ENCODE measurements at regions not wholly inside any gene's neighbourhood (a gene's known extent, or its start where the extent isn't known, plus 50 kb on each side); places are given as distances from the start of the nearest gene placed in this dataset.

GRCh38 chr11:92625894-92626293 lies 343.6 kb upstream of the MTNR1B start:
- no peaks in the 10 kb centered on the region for H3K79me1 ChIP-seq (ENCODE audit: insufficient read depth, low read depth, low read length, poor library complexity, severe bottlenecking)
- H2BK5ac ChIP-seq (ENCODE audit: insufficient read length, low read length), result no peak overlapping the region
- H3K56ac ChIP-seq (ENCODE audit: insufficient read length, low read depth, low read length), result no peak overlapping the region
- Mint-ChIP-seq H3K36me3 (ENCODE audit: insufficient read depth in 1 of 3, low read depth in 3 of 3) (no peaks in the 10 kb centered on the region), H3K27me3 (ENCODE audit: low read depth) (no peaks in the 10 kb centered on the region), H3K4me3 (no peak overlapping the region), H3K4me1 (peaks cover 8 to 9% of the 10 kb centered on the region in 2 experiments), H3K27ac (no peak overlapping the region), H3K9me3 (no peaks in the 10 kb centered on the region)
- no peaks in the 10 kb centered on the region for H3K27me3 ChIP-seq (ENCODE audit: insufficient read depth, low read length)
- no peak overlapping the region for H4K5ac ChIP-seq (ENCODE audit: insufficient read length, low read depth, low read length)
- H2AK5ac ChIP-seq (ENCODE audit: insufficient read length, low read length), result no peak overlapping the region
- H3K79me2 ChIP-seq (ENCODE audit: insufficient read depth, low read length), result no peaks in the 10 kb centered on the region
- H3T11ph ChIP-seq (ENCODE audit: low read length), result no peak overlapping the region
- H3K4me2 ChIP-seq (ENCODE audit: insufficient read depth, insufficient read length, low read length), result no peak overlapping the region
- TF ChIP-seq CTCF (conservative IDR thresholded peaks at IDR 0.05), result no peak
- H3K27ac ChIP-seq (ENCODE audit: insufficient read length, low read depth, low read length), result no peak overlapping the region
- no peak overlapping the region for H2BK12ac ChIP-seq (ENCODE audit: insufficient read length, low read depth, low read length)
- no peak overlapping the region for H3K14ac ChIP-seq (ENCODE audit: insufficient read depth, low read length)
- H3K9me3 ChIP-seq (ENCODE audit: control insufficient read depth, low read depth, low read length), result no peaks in the 10 kb centered on the region
- no peak overlapping the region for H3K9ac ChIP-seq (ENCODE audit: extremely low read depth, insufficient read length, low read length)
- no peak overlapping the region for H2BK20ac ChIP-seq (ENCODE audit: low read depth, low read length, poor library complexity, severe bottlenecking)
- H4K91ac ChIP-seq (ENCODE audit: insufficient read length, low read depth, low read length), result no peak overlapping the region
- H4K8ac ChIP-seq (replicated peaks; ENCODE audit: insufficient read length, low read depth, low read length), result no peak overlapping the region
- H4K20me1 ChIP-seq (ENCODE audit: control insufficient read depth, insufficient read depth, insufficient read length), result no peaks in the 10 kb centered on the region
- no peak overlapping the region for H3K4ac ChIP-seq (ENCODE audit: low read depth, low read length)
- WGBS (ENCODE audit: extremely low coverage, insufficient read length, low lambda C conversion rate), result no CpG with 5 or more reads among the region's 1 CpG
- H3K23me2 ChIP-seq (ENCODE audit: insufficient read length, low read depth, low read length, poor library complexity, severe bottlenecking), result no peaks in the 10 kb centered on the region
- H3K23ac ChIP-seq (ENCODE audit: insufficient read length, low read depth, low read length), result no peak overlapping the region
- DNase-seq, result no peak
- H2AFZ ChIP-seq (ENCODE audit: low read length), result no peak overlapping the region
- H3K18ac ChIP-seq (ENCODE audit: insufficient read length, low read depth, low read length), result no peak overlapping the region
- H3K4me1 ChIP-seq (ENCODE audit: insufficient read depth, low read length), result no peaks in the 10 kb centered on the region
- H2BK120ac ChIP-seq (ENCODE audit: low read depth, low read length, poor library complexity, severe bottlenecking), result no peak overlapping the region
- no peak overlapping the region for H2BK15ac ChIP-seq (ENCODE audit: low read depth, low read length)
